ENCODE measurements at regions not wholly inside any gene's neighbourhood (a gene's known extent, or its start where the extent isn't known, plus 50 kb on each side); places are given as distances from the start of the nearest gene placed in this dataset.
A peak's percentile ranks its signal among the peaks of the same experiment; 100 is the strongest.

DNA sequence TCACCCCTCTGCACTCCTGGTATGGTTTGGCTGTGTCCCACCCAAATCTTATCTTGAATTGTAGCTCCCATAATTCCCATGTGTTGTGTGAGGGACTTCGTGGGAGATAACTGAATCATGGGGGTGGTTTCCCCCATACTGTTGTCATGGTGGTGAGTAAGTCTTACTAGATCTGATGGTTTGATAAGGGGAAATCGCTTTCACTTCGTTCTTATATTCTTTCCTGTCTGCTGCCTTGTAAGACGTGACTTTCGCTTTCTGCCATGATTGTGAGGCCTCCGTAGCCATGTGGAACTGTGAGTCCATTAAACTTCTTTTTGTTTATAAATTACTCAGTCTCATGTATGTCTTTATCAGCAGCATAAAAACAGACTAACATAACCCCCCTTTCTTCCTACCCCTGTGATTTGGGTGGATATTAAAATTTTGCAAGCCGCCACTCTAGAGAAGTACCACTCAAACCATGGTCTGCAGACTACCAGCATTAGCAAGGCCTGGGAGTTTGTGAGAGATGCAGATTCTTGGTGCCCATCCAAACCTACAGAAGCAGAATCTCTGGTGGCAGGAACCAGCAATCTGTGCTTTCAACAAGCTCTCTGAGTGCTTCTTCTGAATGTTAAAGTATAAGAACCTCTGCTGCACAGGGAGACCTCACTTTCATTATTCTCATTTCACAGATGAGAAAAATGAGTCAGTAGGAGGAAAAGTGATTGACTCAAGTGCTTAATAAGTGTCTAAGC, 999.5 kb upstream of the EEF2KMT start:
- Histone ChIP-seq H3K9me2 (ENCODE audit: insufficient read depth) (no peaks in the 10 kb centered on the region), H3K9ac (no peak overlapping the region), H3K27me3 (replicated peaks; ENCODE audit: insufficient read depth) (no peaks in the 10 kb centered on the region), H2AFZ (no peak overlapping the region), H3K79me2 (ENCODE audit: insufficient read depth) (no peaks in the 10 kb centered on the region), H3K36me3 (ENCODE audit: low read depth) (no peaks in the 10 kb centered on the region), H3K4me1 (ENCODE audit: insufficient read depth) (no peaks in the 10 kb centered on the region), H3K4me2 (ENCODE audit: unreplicated experiment) (no peak overlapping the region), H3F3A (ENCODE audit: insufficient read depth) (no peaks in the 10 kb centered on the region), H3K4me3 (no peak overlapping the region), H3K9me3 (ENCODE audit: low read depth) (no peaks in the 10 kb centered on the region), H3K27ac (no peak overlapping the region), H4K20me1 (ENCODE audit: insufficient read depth) (no peaks in the 10 kb centered on the region)
- DNase-seq, result no peak
- TF ChIP-seq EZH2phosphoT487 (IDR thresholded peaks at IDR 0.05; ENCODE audit: insufficient read depth, low read depth) (no peak), EZH2 (IDR thresholded peaks at IDR 0.05; ENCODE audit: insufficient read depth, poor library complexity, severe bottlenecking) (no peak)
- 38 to 40% methylated on average over 7 of the region's 7 CpGs for whole genome bisulfite sequencing, 2 experiments (ENCODE audit: low coverage in 1 of 2, low lambda C conversion rate in 2 of 2, missing lambda C conversion rate in 2 of 2)
- in situ Hi-C loops (cut with MboI), result no loop called here

DNA sequence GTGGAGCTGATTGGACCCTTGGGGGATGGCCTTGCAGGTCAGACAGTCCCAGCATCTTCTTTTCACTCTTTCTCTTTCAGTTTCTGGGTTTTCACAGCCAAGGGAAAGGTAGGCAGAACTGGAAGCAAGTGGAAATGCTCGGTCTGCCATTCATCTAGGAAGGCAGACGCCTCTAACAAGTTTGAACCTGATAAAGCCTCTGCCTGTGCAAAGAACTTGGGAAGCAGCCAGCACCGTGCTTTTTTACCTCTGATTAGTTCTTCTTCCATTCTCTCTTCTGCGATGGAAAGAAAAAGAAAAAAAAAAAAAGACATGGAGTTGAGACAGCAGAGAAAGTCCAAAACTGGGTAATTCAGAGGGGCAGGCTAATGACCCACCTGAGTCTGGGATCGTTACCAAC, 997.8 kb upstream of the EEF2KMT start:
- in situ Hi-C loops (cut with MboI), result no loop called here

GRCh38 chr16:6091021-6091420, 993.4 kb upstream of the EEF2KMT start:
- in situ Hi-C loops (cut with MboI), result no loop called here
- TF ChIP-seq EZH2phosphoT487 (IDR thresholded peaks at IDR 0.05; ENCODE audit: insufficient read depth, low read depth) (no peak), EZH2 (IDR thresholded peaks at IDR 0.05; ENCODE audit: insufficient read depth, poor library complexity, severe bottlenecking) (no peak)
- 24 to 33% methylated on average over 3 of the region's 3 CpGs for WGBS, 2 experiments (ENCODE audit: low coverage in 1 of 2, low lambda C conversion rate in 2 of 2, missing lambda C conversion rate in 2 of 2)

More for the DNA sequence above, 997.8 kb upstream of the EEF2KMT start:
- 9 to 23% methylated on average over 5 of the region's 5 CpGs for WGBS, 2 experiments (ENCODE audit: low coverage in 1 of 2, low lambda C conversion rate in 2 of 2, missing lambda C conversion rate in 2 of 2)
- no peaks in the 10 kb centered on the region for H3K4me1 ChIP-seq (ENCODE audit: insufficient read depth)
- H3K27ac ChIP-seq, result no peak overlapping the region
- H3K9ac ChIP-seq, result no peak overlapping the region
- no peaks in the 10 kb centered on the region for H3K36me3 ChIP-seq (ENCODE audit: low read depth)
- H3K4me3 ChIP-seq, result no peak overlapping the region
- no peaks in the 10 kb centered on the region for H3K79me2 ChIP-seq (ENCODE audit: insufficient read depth)
- no peaks in the 10 kb centered on the region for H4K20me1 ChIP-seq (ENCODE audit: insufficient read depth)
- H3K4me2 ChIP-seq (ENCODE audit: unreplicated experiment), result no peak overlapping the region
- H3K9me2 ChIP-seq (ENCODE audit: insufficient read depth), result no peaks in the 10 kb centered on the region
- no peak for DNase-seq
- no peak overlapping the region for H2AFZ ChIP-seq
- H3K9me3 ChIP-seq (ENCODE audit: low read depth), result no peaks in the 10 kb centered on the region
- TF ChIP-seq EZH2phosphoT487 (IDR thresholded peaks at IDR 0.05; ENCODE audit: insufficient read depth, low read depth) (no peak), EZH2 (IDR thresholded peaks at IDR 0.05; ENCODE audit: insufficient read depth, poor library complexity, severe bottlenecking) (no peak)
- H3F3A ChIP-seq (ENCODE audit: insufficient read depth), result no peaks in the 10 kb centered on the region
- H3K27me3 ChIP-seq (replicated peaks; ENCODE audit: insufficient read depth), result no peaks in the 10 kb centered on the region

GRCh38 chr16:6081320-6081976, 983.9 kb upstream of the EEF2KMT start:
- Histone ChIP-seq H2AFZ (no peak overlapping the region), H3K79me2 (ENCODE audit: insufficient read depth) (no peaks in the 10 kb centered on the region), H3K9me2 (ENCODE audit: insufficient read depth) (no peaks in the 10 kb centered on the region), H3K4me3 (no peak overlapping the region), H3K27me3 (replicated peaks; ENCODE audit: insufficient read depth) (no peaks in the 10 kb centered on the region), H3K36me3 (ENCODE audit: low read depth) (no peaks in the 10 kb centered on the region), H3K4me2 (ENCODE audit: unreplicated experiment) (no peak overlapping the region), H3K27ac (no peak overlapping the region), H3K9ac (no peak overlapping the region), H3F3A (ENCODE audit: insufficient read depth) (no peaks in the 10 kb centered on the region), H3K4me1 (ENCODE audit: insufficient read depth) (no peaks in the 10 kb centered on the region), H3K9me3 (ENCODE audit: low read depth) (no peaks in the 10 kb centered on the region), H4K20me1 (ENCODE audit: insufficient read depth) (no peaks in the 10 kb centered on the region)
- peak; percentile 8 for DNase-seq
- TF ChIP-seq EZH2phosphoT487 (IDR thresholded peaks at IDR 0.05; ENCODE audit: insufficient read depth, low read depth), result no peak
- TF ChIP-seq EZH2 (IDR thresholded peaks at IDR 0.05; ENCODE audit: insufficient read depth, poor library complexity, severe bottlenecking), result no peak
- in situ Hi-C loops (cut with MboI), result no loop called here
- WGBS, 2 experiments (ENCODE audit: low coverage in 1 of 2, low lambda C conversion rate in 2 of 2, missing lambda C conversion rate in 2 of 2), result 24 to 29% methylated on average over 5 of the region's 5 CpGs

More at GRCh38 chr16:6091021-6091420, 993.4 kb upstream of the EEF2KMT start:
- no peak overlapping the region for H3K4me2 ChIP-seq (ENCODE audit: unreplicated experiment)
- H4K20me1 ChIP-seq (ENCODE audit: insufficient read depth), result no peaks in the 10 kb centered on the region
- no peaks in the 10 kb centered on the region for H3F3A ChIP-seq (ENCODE audit: insufficient read depth)
- no peak overlapping the region for H3K9ac ChIP-seq
- no peak overlapping the region for H3K4me3 ChIP-seq
- H3K9me2 ChIP-seq (ENCODE audit: insufficient read depth), result no peaks in the 10 kb centered on the region
- H3K27ac ChIP-seq, result no peak overlapping the region
- H2AFZ ChIP-seq, result no peak overlapping the region
- no peaks in the 10 kb centered on the region for H3K9me3 ChIP-seq (ENCODE audit: low read depth)
- no peaks in the 10 kb centered on the region for H3K4me1 ChIP-seq (ENCODE audit: insufficient read depth)
- no peaks in the 10 kb centered on the region for H3K36me3 ChIP-seq (ENCODE audit: low read depth)
- no peaks in the 10 kb centered on the region for H3K27me3 ChIP-seq (replicated peaks; ENCODE audit: insufficient read depth)
- DNase-seq, result no peak
- no peaks in the 10 kb centered on the region for H3K79me2 ChIP-seq (ENCODE audit: insufficient read depth)

Data from GM23248 (cell line).